ENCODE measurements at regions not wholly inside any gene's neighbourhood (a gene's known extent, or its start where the extent isn't known, plus 50 kb on each side); places are given as distances from the start of the nearest gene placed in this dataset.
A peak's percentile ranks its signal among the peaks of the same experiment; 100 is the strongest.

DNA sequence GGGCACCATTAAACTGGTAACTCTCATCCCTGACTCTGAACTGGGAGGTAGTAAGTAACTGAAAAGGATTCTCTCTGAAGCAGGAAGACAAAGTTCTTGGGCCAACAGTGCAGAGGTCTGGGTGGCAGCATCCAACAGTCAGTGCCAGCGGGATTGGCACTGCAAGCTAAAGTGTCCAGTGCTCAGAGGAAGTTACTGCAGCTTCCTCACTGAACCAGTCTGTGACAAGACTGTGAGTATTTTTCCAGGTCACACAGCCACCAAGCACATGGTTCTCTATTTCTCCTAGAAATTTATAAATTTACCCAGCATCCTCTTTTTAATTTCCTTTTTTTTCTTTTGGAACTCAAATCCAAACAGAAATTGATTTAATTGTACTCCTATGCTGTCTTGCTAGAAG, 81.6 kb upstream of the FAR2 start:
- in situ Hi-C loops (cut with HindIII; ENCODE audit: low pct_unique_long_range_greater_than_20kb, low sequenced_read_pairs): no loop called here
- DNase-seq (ENCODE audit: low read depth, low spot score): no peak

- in situ Hi-C loops (cut with HindIII; ENCODE audit: low pct_unique_long_range_greater_than_20kb, low sequenced_read_pairs): no loop called here
- DNase-seq (ENCODE audit: low read depth, low spot score): no peak
Observed at GRCh38 chr12:29070309-29070708, 78.8 kb upstream of the FAR2 start.

GRCh38 chr12:29071099-29071498, 78.0 kb upstream of the FAR2 start:
- no peak for DNase-seq (ENCODE audit: low read depth, low spot score)
- in situ Hi-C loops (cut with HindIII; ENCODE audit: low pct_unique_long_range_greater_than_20kb, low sequenced_read_pairs): no loop called here

- DNase-seq (ENCODE audit: low read depth, low spot score): no peak
- in situ Hi-C loops (cut with HindIII; ENCODE audit: low pct_unique_long_range_greater_than_20kb, low sequenced_read_pairs): no loop called here
Observed at GRCh38 chr12:29072631-29073030, 76.4 kb upstream of the FAR2 start.

GRCh38 chr12:29073631-29074239, 75.3 kb upstream of the FAR2 start:
- in situ Hi-C loops (cut with HindIII; ENCODE audit: low pct_unique_long_range_greater_than_20kb, low sequenced_read_pairs): no loop called here

DNA sequence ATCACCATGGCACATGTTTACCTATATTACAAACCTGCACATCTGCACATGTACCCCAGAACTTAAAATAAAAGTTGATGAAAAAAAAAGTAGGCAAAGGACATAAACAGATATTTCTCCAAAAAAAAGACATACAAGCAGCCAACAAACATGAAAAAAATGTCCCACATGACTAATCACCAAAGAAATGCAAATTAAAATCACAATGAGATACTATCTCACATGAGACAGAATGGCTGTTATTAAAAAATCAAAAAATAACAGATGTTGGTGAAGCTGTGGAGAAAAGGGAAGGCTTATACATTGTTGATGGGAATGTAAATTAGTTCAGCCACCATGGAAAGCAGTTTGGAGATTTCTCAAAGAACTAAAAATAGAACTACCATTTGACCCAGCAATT, 68.0 kb upstream of the FAR2 start:
- in situ Hi-C loops (cut with HindIII; ENCODE audit: low pct_unique_long_range_greater_than_20kb, low sequenced_read_pairs): no loop called here
- no peak for DNase-seq (ENCODE audit: low read depth, low spot score)

More at GRCh38 chr12:29073631-29074239, 75.3 kb upstream of the FAR2 start:
- DNase-seq (ENCODE audit: low read depth, low spot score): peak; percentile 74

- in situ Hi-C loops (cut with HindIII; ENCODE audit: low pct_unique_long_range_greater_than_20kb, low sequenced_read_pairs): no loop called here
- no peak for DNase-seq (ENCODE audit: low read depth, low spot score)
Observed at GRCh38 chr12:29082522-29082921, 66.6 kb upstream of the FAR2 start.

GRCh38 chr12:29086325-29087271, 62.5 kb upstream of the FAR2 start:
- no peak for DNase-seq (ENCODE audit: low read depth, low spot score)
- in situ Hi-C loops (cut with HindIII; ENCODE audit: low pct_unique_long_range_greater_than_20kb, low sequenced_read_pairs): no loop called here

GRCh38 chr12:29088611-29089219, 60.4 kb upstream of the FAR2 start:
- in situ Hi-C loops (cut with HindIII; ENCODE audit: low pct_unique_long_range_greater_than_20kb, low sequenced_read_pairs): no loop called here
- DNase-seq (ENCODE audit: low read depth, low spot score): peak; percentile 54

Small RNA genes in the stretch of these regions (small RNA-seq; reads per million reads assigned to genes)
- gene AC024255.1: 0 reads per million in 2 experiments
